NCI-H2107 treated with DMSO at 0.1 percent for 48 hours (cell line): ENCODE measurements at regions not wholly inside any gene's neighbourhood (a gene's known extent, or its start where the extent isn't known, plus 50 kb on each side); places are given as distances from the start of the nearest gene placed in this dataset.
"Not testable (repeated sequence)": the region's sequence is repeated elsewhere in the genome, so short reads cannot be mapped to it uniquely, and the experiment has no call there.

Experiments used
- DNase-seq: peaks from one replicate; lab custom pipeline; 2025; ENCODE audit not compliant: unreplicated experiment; lab: John Stamatoyannopoulos, UW

- no peak for DNase-seq
Measured at GRCh38 chr11:81337756-81338155, 1395.9 kb downstream of the FAM181B start.

GRCh38 chr11:81332276-81332675, 1401.4 kb downstream of the FAM181B start:
- DNase-seq: no peak

GRCh38 chr11:81331611-81332235, 1401.9 kb downstream of the FAM181B start:
- no peak for DNase-seq

GRCh38 chr11:81331088-81331487, 1402.6 kb downstream of the FAM181B start:
- no peak for DNase-seq

- DNase-seq: no peak
Measured at GRCh38 chr11:81303038-81303664, 1430.5 kb downstream of the FAM181B start.

GRCh38 chr11:81301166-81301830, 1432.4 kb downstream of the FAM181B start:
- DNase-seq: no peak

GRCh38 chr11:81286959-81287358, 1446.7 kb downstream of the FAM181B start:
- no peak for DNase-seq

GRCh38 chr11:81286550-81286949, 1447.1 kb downstream of the FAM181B start:
- DNase-seq: no peak

- DNase-seq: not testable (repeated sequence)
Measured at GRCh38 chr11:81280228-81280627, 1453.4 kb downstream of the FAM181B start.

- DNase-seq: no peak
Measured at GRCh38 chr11:81278991-81279390, 1454.7 kb downstream of the FAM181B start.

GRCh38 chr11:81270686-81271085, 1463.0 kb downstream of the FAM181B start:
- no peak for DNase-seq

- no peak for DNase-seq
Measured at GRCh38 chr11:81267246-81267645, 1466.4 kb downstream of the FAM181B start.

- DNase-seq: no peak
Measured at GRCh38 chr11:81259471-81259870, 1474.2 kb downstream of the FAM181B start.

GRCh38 chr11:81255895-81256294, 1477.8 kb downstream of the FAM181B start:
- DNase-seq: no peak

GRCh38 chr11:81253244-81253643, 1480.4 kb downstream of the FAM181B start:
- DNase-seq: no peak

- no peak for DNase-seq
Measured at GRCh38 chr11:81246941-81247340, 1486.7 kb downstream of the FAM181B start.

GRCh38 chr11:81245791-81246190, 1487.9 kb downstream of the FAM181B start:
- no peak for DNase-seq

GRCh38 chr11:81241672-81242275, 1491.9 kb downstream of the FAM181B start:
- no peak for DNase-seq

- DNase-seq: peak; percentile 14
Measured at GRCh38 chr11:81237139-81237538, 1496.5 kb downstream of the FAM181B start.

GRCh38 chr11:81227409-81227808, 1506.3 kb downstream of the FAM181B start:
- not testable (repeated sequence) for DNase-seq

- DNase-seq: no peak
Measured at GRCh38 chr11:81224396-81224795, 1509.3 kb downstream of the FAM181B start.

- no peak for DNase-seq
Measured at GRCh38 chr11:81222491-81222890, 1511.2 kb downstream of the FAM181B start.
